Keratinocyte (primary cell): ENCODE measurements at regions not wholly inside any gene's neighbourhood (a gene's known extent, or its start where the extent isn't known, plus 50 kb on each side); places are given as distances from the start of the nearest gene placed in this dataset.
"Not testable (repeated sequence)": the region's sequence is repeated elsewhere in the genome, so short reads cannot be mapped to it uniquely, and the experiment has no call there.

ENCODE experiments used
- DNase-seq: peaks from one replicate; pipeline ENCODE4 v3.0.0-alpha.2; 2011; ENCODE audit warnings: low read depth, missing footprints, low spot score
- FAIRE-seq: peaks from 2 replicates; lab custom pipeline; 2011; peaks lifted over from hg19 to GRCh38; lab: Jason Lieb, UNC
- H2AFZ ChIP-seq: 2 replicates; pipeline ENCODE4 v1.6.0; 2012; ENCODE audit warnings: low read length, control low read depth, inconsistent platforms; ENCODE audit not compliant: control insufficient read depth
- H3K27ac ChIP-seq: 2 replicates; pipeline ENCODE4 v1.5.1; 2011; ENCODE audit warnings: low read length; ENCODE audit not compliant: control insufficient read depth, insufficient read depth
- H3K27me3 ChIP-seq: 3 replicates; pipeline ENCODE4 v1.6.0; 2011; ENCODE audit warnings: low read length; ENCODE audit not compliant: control insufficient read depth, insufficient read depth; ENCODE audit errors: extremely low read depth
- H3K36me3 ChIP-seq, 2 experiments: 2 replicates in 1 of 2; 3 replicates in 1 of 2; pipeline ENCODE4 v1.5.1; 2011; ENCODE audit warnings: low read length in 2 of 2, mild to moderate bottlenecking in 1 of 2; ENCODE audit not compliant: control insufficient read depth in 2 of 2, insufficient read depth in 2 of 2; ENCODE audit errors: extremely low read depth in 1 of 2
- H3K4me1 ChIP-seq: 3 replicates; pipeline ENCODE4 v1.5.1; 2011; ENCODE audit warnings: low read length; ENCODE audit not compliant: control insufficient read depth, insufficient read depth; ENCODE audit errors: extremely low read depth
- H3K4me2 ChIP-seq: 3 replicates; pipeline ENCODE4 v1.6.0; 2011; ENCODE audit warnings: low read depth, low read length; ENCODE audit not compliant: control insufficient read depth, insufficient read depth; ENCODE audit errors: extremely low read depth
- H3K4me3 ChIP-seq, 3 experiments: fragments of 200-600 bp in 1 of 3; sonication (generic) in 1 of 3; 2 replicates in 2 of 3; 3 replicates in 1 of 3; pipeline ENCODE4 v1.5.1; 2011 to 2016; ENCODE audit warnings: low read length in 3 of 3, mild to moderate bottlenecking in 3 of 3, control low read depth in 2 of 3, inconsistent platforms in 1 of 3, low read depth in 1 of 3, mixed read lengths in 1 of 3, mixed run types in 1 of 3, moderate library complexity in 1 of 3; ENCODE audit not compliant: control insufficient read depth in 2 of 3, insufficient read depth in 2 of 3; ENCODE audit errors: extremely low read depth in 1 of 3
- H3K79me2 ChIP-seq: 2 replicates; pipeline ENCODE4 v1.6.0; 2012; ENCODE audit warnings: low read length; ENCODE audit not compliant: control insufficient read depth, insufficient read depth
- H3K9ac ChIP-seq: 3 replicates; pipeline ENCODE4 v1.6.0; 2011; ENCODE audit warnings: low read length; ENCODE audit not compliant: control insufficient read depth, insufficient read depth; ENCODE audit errors: extremely low read depth
- H3K9me1 ChIP-seq: 3 replicates; pipeline ENCODE4 v1.6.0; 2011; ENCODE audit warnings: low read length; ENCODE audit not compliant: control insufficient read depth, insufficient read depth; ENCODE audit errors: extremely low read depth
- H3K9me3 ChIP-seq: 2 replicates; pipeline ENCODE4 v1.5.1; 2012; ENCODE audit warnings: low read depth, low read length; ENCODE audit not compliant: control insufficient read depth
- H4K20me1 ChIP-seq: 3 replicates; pipeline ENCODE4 v1.6.0; 2011; ENCODE audit warnings: low read length; ENCODE audit not compliant: control insufficient read depth, insufficient read depth; ENCODE audit errors: extremely low read depth
- EZH2 ChIP-seq: IDR thresholded peaks from one replicate; pipeline ENCODE4 v1.6.1; 2012; ENCODE audit warnings: inconsistent platforms, mild to moderate bottlenecking, low read length, moderate library complexity
- dilution Hi-C: fragments of 300-500 bp; cut with MboI; formaldehyde crosslinking; loops from one replicate; pipeline ENCODE4 v1.7.0; 2020; ENCODE audit warnings: low sequenced_read_pairs; ENCODE audit not compliant: extremely low pct_ligation_motif_present
- TF ChIP-seq, protein P1 (sequence below), 3 experiments: IDR thresholded peaks in 1 of 3; conservative IDR thresholded peaks in 1 of 3; optimal IDR thresholded peaks in 1 of 3; 2 replicates in 2 of 3; 3 replicates in 1 of 3; pipeline versions ENCODE3 to v1.5.1; 2011; ENCODE audit warnings: low read length in 3 of 3, mild to moderate bottlenecking in 3 of 3, moderate library complexity in 2 of 3, control low read depth in 1 of 3, inconsistent platforms in 1 of 3; ENCODE audit not compliant: insufficient read depth in 2 of 3; ENCODE audit errors: extremely low read depth in 1 of 3

DNA sequence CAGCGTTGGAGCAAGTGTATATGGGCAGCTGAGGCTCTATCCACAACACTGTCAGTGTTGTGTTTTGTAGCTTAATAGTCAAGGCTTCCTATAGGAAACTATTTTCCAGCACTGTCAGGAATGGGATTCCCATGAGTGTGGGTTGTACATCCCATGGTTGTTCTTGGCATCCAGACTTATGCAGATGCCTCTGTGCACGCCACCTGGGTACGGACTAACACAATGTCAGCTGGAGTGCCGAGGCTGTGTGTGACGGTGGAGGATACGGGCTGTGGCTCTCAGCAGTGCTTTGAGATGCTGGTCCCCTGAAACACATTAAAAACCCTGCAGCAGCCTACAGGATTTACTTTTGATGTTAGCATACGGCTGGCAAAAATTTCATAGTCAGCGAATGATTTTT, 350.0 kb downstream of the ACTR3B start:
- no peaks in the 10 kb centered on the region for H3K79me2 ChIP-seq
- H3K4me2 ChIP-seq: no peak overlapping the region
- no peak overlapping the region for H3K4me3 ChIP-seq
- H3K9ac ChIP-seq: no peak overlapping the region
- TF ChIP-seq, protein P1, sequence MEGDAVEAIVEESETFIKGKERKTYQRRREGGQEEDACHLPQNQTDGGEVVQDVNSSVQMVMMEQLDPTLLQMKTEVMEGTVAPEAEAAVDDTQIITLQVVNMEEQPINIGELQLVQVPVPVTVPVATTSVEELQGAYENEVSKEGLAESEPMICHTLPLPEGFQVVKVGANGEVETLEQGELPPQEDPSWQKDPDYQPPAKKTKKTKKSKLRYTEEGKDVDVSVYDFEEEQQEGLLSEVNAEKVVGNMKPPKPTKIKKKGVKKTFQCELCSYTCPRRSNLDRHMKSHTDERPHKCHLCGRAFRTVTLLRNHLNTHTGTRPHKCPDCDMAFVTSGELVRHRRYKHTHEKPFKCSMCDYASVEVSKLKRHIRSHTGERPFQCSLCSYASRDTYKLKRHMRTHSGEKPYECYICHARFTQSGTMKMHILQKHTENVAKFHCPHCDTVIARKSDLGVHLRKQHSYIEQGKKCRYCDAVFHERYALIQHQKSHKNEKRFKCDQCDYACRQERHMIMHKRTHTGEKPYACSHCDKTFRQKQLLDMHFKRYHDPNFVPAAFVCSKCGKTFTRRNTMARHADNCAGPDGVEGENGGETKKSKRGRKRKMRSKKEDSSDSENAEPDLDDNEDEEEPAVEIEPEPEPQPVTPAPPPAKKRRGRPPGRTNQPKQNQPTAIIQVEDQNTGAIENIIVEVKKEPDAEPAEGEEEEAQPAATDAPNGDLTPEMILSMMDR (optimal IDR thresholded peaks at IDR 0.05 in 1 of 3, IDR thresholded peaks at IDR 0.05 in 1 of 3, conservative IDR thresholded peaks at IDR 0.05 in 1 of 3; ENCODE audit: extremely low read depth in 1 of 3, insufficient read depth in 2 of 3, low read length in 3 of 3): no peak
- TF ChIP-seq EZH2: no peak
- no peak overlapping the region for H2AFZ ChIP-seq
- no peaks in the 10 kb centered on the region for H3K4me1 ChIP-seq
- no peaks in the 10 kb centered on the region for H3K27me3 ChIP-seq
- no peaks in the 10 kb centered on the region for H4K20me1 ChIP-seq
- DNase-seq: no peak
- no peaks in the 10 kb centered on the region for H3K9me1 ChIP-seq
- no peaks in the 10 kb centered on the region for H3K36me3 ChIP-seq
- dilution Hi-C loops: no loop called here
- peaks cover 5% of the 10 kb centered on the region for H3K9me3 ChIP-seq
- FAIRE-seq: no peak
- H3K27ac ChIP-seq: no peak overlapping the region

DNA sequence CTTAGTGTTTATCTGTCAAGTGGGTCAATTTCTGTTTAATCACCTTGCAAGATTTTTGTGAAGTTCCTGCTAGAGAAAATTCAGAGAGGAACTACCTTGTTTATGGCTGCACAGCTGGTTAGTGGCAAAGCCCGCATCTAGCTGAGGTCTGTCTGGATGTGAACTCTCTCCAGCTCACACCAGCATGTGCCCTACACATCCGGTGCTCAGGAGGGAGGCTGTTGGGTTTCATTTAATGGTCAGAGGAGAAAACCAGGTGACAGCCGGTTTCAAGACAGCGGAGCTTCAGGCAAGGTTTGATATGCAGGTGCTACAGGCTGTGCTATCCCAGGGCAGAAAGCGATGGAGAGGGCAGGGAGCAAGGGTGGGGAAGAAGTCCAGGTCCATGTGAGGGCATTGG, 351.1 kb downstream of the ACTR3B start:
- dilution Hi-C loops: no loop called here
- Histone ChIP-seq H3K9me3 (peaks cover 5% of the 10 kb centered on the region), H3K4me1 (no peaks in the 10 kb centered on the region), H2AFZ (no peak overlapping the region), H3K79me2 (no peaks in the 10 kb centered on the region), H3K27ac (no peak overlapping the region), H3K9me1 (no peaks in the 10 kb centered on the region), H3K36me3 (no peaks in the 10 kb centered on the region), H3K4me3 (no peak overlapping the region), H4K20me1 (no peaks in the 10 kb centered on the region), H3K9ac (no peak overlapping the region), H3K4me2 (no peak overlapping the region), H3K27me3 (no peaks in the 10 kb centered on the region)
- TF ChIP-seq, protein P1 (optimal IDR thresholded peaks at IDR 0.05 in 1 of 3, IDR thresholded peaks at IDR 0.05 in 1 of 3, conservative IDR thresholded peaks at IDR 0.05 in 1 of 3; ENCODE audit: extremely low read depth in 1 of 3, insufficient read depth in 2 of 3, low read length in 3 of 3): no peak
- TF ChIP-seq EZH2: no peak
- no peak for DNase-seq
- FAIRE-seq: no peak

DNA sequence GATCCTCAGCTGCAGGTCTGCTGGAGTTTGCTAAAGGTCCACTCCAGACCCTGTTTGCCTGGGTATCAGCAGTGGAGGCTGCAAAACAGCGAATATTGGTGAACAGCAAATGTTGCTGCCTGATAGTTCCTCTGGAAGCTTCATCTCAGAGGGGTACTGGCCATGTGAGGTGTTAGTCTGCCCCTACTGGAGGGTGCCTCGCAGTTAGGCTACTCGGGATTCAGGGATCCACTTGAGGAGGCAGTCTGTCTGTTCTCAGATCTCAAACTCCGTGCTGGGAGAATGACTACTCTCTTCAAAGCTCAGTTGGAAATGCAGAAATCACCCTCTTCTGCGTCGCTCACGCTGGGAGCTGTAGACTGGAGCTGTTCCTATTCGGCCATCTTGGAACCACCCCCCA, 362.7 kb downstream of the ACTR3B start:
- H3K27me3 ChIP-seq, H3K36me3 ChIP-seq, H2AFZ ChIP-seq, H3K4me1 ChIP-seq, DNase-seq, H3K79me2 ChIP-seq, H3K9me3 ChIP-seq, H4K20me1 ChIP-seq, H3K9me1 ChIP-seq, FAIRE-seq, H3K9ac ChIP-seq, H3K4me3 ChIP-seq, dilution Hi-C loops, H3K27ac ChIP-seq, H3K4me2 ChIP-seq: not testable (repeated sequence)
